WERI-Rb-1 (cell line): ENCODE measurements at regions not wholly inside any gene's neighbourhood (a gene's known extent, or its start where the extent isn't known, plus 50 kb on each side); places are given as distances from the start of the nearest gene placed in this dataset.

Source experiments
- DNase-seq: peaks from one replicate; pipeline ENCODE4 v3.0.0-alpha.2; 2020
- H3K27ac ChIP-seq: fragments of 250-450 bp; sonication (Bioruptor Pico); 2 replicates; pipeline ENCODE4 v1.5.1; 2020; ENCODE audit warnings: mild to moderate bottlenecking, moderate library complexity
- H3K27me3 ChIP-seq: fragments of 250-450 bp; sonication (Bioruptor Pico); 2 replicates; pipeline ENCODE4 v1.5.1; 2021; ENCODE audit warnings: mild to moderate bottlenecking, low read depth, moderate library complexity; ENCODE audit not compliant: insufficient read depth, severe bottlenecking
- H3K36me3 ChIP-seq: fragments of 250-450 bp; sonication (Bioruptor Pico); 2 replicates; pipeline ENCODE4 v1.5.1; 2020; ENCODE audit warnings: mild to moderate bottlenecking, moderate library complexity
- H3K4me3 ChIP-seq: 2 replicates; pipeline ENCODE4 v1.5.1; 2011; ENCODE audit warnings: low read depth, mild to moderate bottlenecking, control low read depth, low read length
- H3K9me3 ChIP-seq: fragments of 250-450 bp; sonication (Bioruptor Pico); 2 replicates; pipeline ENCODE4 v1.5.1; 2021; ENCODE audit warnings: mild to moderate bottlenecking, moderate library complexity; ENCODE audit not compliant: severe bottlenecking
- TF ChIP-seq, protein P1 (sequence below): IDR thresholded peaks from 2 replicates; pipeline ENCODE4 v1.5.1; 2011; ENCODE audit warnings: low read depth, mild to moderate bottlenecking, control low read depth, inconsistent platforms, low read length

DNA sequence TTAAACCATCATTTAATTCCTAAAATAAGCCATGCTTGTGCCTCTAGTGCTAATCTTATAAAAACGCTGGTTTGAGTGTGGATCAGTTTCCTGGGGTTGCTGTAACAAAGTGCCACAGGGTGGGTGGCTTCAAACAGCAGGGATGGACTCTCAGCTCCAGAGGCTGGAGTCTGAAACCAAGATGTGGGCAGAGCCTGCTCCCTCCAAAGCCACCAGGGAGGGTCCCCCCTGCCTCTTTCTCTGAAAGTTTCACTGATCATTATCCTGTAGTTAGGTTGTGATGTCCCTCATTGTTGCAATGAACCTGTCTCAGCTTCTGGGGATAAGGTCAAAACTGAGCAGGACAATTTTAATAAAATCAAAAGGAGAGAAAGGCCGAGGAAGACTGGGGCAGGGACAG lies 251.9 kb upstream of the TCERG1L start:
- no peak overlapping the region for H3K27ac ChIP-seq
- H3K4me3 ChIP-seq: no peak overlapping the region
- no peaks in the 10 kb centered on the region for H3K9me3 ChIP-seq
- H3K27me3 ChIP-seq: no peaks in the 10 kb centered on the region
- TF ChIP-seq, protein P1, sequence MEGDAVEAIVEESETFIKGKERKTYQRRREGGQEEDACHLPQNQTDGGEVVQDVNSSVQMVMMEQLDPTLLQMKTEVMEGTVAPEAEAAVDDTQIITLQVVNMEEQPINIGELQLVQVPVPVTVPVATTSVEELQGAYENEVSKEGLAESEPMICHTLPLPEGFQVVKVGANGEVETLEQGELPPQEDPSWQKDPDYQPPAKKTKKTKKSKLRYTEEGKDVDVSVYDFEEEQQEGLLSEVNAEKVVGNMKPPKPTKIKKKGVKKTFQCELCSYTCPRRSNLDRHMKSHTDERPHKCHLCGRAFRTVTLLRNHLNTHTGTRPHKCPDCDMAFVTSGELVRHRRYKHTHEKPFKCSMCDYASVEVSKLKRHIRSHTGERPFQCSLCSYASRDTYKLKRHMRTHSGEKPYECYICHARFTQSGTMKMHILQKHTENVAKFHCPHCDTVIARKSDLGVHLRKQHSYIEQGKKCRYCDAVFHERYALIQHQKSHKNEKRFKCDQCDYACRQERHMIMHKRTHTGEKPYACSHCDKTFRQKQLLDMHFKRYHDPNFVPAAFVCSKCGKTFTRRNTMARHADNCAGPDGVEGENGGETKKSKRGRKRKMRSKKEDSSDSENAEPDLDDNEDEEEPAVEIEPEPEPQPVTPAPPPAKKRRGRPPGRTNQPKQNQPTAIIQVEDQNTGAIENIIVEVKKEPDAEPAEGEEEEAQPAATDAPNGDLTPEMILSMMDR: no peak
- no peak for DNase-seq
- H3K36me3 ChIP-seq: no peaks in the 10 kb centered on the region

DNA sequence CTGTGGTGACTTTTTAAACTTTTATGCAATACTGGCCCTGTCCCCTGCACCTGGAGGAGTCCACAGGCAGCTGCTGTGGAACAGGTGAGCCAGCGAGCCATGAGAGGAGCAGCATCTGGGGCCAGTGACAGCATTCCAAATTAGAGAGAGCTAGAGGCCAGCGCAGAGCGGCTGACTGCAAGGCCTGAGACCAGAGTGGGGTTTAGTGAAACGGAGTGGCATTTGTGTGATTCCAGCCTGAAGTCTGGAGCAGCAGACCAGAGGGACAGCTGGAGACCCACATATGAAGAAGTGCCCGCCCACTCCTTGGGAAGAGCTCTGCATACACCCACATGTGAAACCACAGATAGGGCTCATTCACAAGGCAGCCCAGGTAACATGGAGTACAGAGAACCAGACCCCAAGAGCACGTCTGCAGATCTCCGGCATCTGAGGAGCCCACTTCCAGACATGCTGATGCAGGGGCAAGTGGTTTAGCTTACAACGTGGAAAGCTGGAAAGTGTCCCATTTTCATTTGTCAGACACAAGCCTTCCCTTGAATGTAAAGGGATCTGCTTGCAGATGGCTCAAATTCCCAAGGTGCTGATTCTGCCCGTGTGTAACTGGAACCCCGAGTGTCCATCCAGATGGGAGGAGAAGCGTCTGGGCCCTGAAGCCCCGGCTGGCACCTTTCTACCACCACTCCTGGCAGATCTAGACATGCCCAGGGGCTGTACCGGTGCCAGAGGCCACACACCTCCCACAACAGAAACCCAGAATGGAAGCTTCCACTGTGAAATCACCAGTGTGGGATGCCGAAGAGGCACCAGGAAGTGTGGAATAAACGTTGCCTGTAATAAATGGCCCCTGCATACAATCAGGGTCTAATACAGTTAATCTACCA lies 256.0 kb upstream of the TCERG1L start:
- Histone ChIP-seq H3K4me3 (no peak overlapping the region), H3K36me3 (no peaks in the 10 kb centered on the region), H3K9me3 (no peaks in the 10 kb centered on the region), H3K27me3 (no peaks in the 10 kb centered on the region), H3K27ac (no peak overlapping the region)
- TF ChIP-seq, protein P1: no peak
- no peak for DNase-seq

DNA sequence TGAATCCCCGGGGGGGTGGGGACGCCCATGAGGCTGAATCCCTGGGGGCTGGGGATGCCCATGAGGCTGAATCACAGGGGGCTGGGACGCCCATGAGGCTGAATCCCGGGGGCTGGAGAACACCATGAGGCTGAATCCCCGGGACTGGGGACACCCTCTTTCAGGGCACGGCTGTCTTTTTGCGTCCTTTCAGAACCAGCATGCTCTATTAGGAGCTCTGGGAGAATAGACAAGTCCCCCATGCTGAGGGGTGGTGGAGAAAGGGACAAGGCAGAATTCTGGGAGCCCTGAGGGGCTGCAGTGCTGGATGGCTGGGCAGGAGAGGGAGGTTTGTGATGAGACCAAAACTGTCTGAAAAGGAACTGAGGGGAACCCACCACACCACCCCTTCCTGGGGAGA lies 257.3 kb upstream of the TCERG1L start:
- H3K9me3 ChIP-seq: no peaks in the 10 kb centered on the region
- H3K27ac ChIP-seq: no peak overlapping the region
- TF ChIP-seq, protein P1: no peak
- no peak overlapping the region for H3K4me3 ChIP-seq
- DNase-seq: no peak
- H3K36me3 ChIP-seq: no peaks in the 10 kb centered on the region
- no peaks in the 10 kb centered on the region for H3K27me3 ChIP-seq

DNA sequence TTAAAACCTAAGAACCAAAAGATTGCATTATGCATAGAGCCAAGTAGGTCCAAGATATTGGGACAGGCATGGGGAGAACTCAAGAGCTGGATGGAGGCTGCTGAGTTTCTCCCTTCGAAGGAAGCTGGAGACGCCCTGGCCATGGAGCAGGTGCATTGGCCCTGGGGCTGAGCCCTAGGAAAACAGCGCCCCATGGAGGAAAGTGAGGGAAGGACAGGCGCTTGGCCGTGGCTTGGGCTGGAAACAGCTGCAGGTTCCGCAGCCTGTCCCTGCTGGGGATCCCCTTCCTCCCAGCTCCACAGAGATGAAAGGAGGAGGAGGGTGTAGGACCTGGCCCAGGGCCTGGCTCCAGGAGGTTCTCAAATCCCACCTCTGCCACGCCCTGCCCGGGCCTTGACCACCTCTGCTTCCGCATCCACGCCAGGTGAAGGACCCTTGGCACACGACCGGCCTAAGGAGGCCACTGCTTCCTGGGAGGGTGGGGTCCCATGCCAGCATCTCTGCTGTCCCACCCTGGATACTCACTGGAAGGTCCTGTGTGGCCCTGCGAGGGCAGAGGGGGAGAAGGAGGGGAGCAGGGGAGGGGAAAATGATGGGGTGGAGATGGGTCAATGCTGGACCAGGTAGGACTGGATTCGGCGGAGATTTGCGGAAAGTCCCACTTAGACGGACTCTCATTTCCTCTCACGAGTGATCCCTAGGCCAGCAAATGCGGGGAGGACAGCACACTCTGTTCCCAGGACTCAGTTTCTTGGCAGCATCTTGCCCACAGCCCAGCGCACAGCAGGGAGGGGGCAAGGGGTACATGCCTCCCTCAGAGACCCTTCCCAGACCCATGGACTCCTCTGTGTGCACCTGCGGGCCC lies 258.6 kb upstream of the TCERG1L start:
- no peaks in the 10 kb centered on the region for H3K27me3 ChIP-seq
- DNase-seq: peak; percentile 61
- no peak overlapping the region for H3K27ac ChIP-seq
- TF ChIP-seq, protein P1: peak; percentile 93
- H3K4me3 ChIP-seq: no peak overlapping the region
- no peaks in the 10 kb centered on the region for H3K36me3 ChIP-seq
- H3K9me3 ChIP-seq: no peaks in the 10 kb centered on the region

DNA sequence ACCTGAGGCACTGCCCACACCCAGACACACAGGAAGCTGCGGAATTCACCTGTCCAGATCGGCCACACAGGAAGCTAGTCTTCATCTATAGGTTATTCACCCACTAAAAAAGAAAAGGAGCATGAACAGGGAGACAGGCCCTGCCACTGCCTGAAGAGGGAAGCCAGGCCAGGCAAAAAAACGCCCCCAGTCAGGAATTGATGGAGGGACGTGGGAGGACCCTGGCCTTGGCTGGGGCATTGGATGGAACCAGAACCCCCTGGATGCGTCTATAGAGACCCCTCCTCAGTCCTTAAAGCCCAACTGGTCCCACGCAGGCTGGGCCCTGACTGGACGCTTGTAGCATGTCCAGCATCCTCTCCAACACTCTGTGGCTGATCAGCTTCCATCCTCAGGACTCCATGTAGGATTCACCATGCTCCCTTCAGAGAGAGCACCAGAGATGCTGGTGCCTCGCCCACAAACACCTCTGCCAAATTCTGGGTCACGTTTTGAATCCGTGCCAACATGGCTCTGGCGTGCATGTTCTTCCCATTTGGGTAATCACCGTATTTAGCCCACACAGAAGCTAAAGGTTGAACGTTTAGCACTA lies 259.3 kb upstream of the TCERG1L start:
- TF ChIP-seq, protein P1: no peak
- Histone ChIP-seq H3K4me3 (no peak overlapping the region), H3K9me3 (no peaks in the 10 kb centered on the region), H3K27ac (no peak overlapping the region), H3K36me3 (no peaks in the 10 kb centered on the region), H3K27me3 (no peaks in the 10 kb centered on the region)
- DNase-seq: no peak
